GM18519 (cell line): ENCODE measurements at regions not wholly inside any gene's neighbourhood (a gene's known extent, or its start where the extent isn't known, plus 50 kb on each side); places are given as distances from the start of the nearest gene placed in this dataset.
"Not testable (repeated sequence)": the region's sequence is repeated elsewhere in the genome, so short reads cannot be mapped to it uniquely, and the experiment has no call there.

Source experiments
- ATAC-seq: cut with Tn5 transposase; IDR thresholded peaks from one replicate; pipeline ENCODE4 v1.9.1; 2021; ENCODE audit warnings: mild to moderate bottlenecking, moderate library complexity; ENCODE audit not compliant: unreplicated experiment, low FRiP score

- ATAC-seq: no peak
Observed at GRCh38 chr2:39839261-39839848, 60.3 kb upstream of the THUMPD2 start.

- ATAC-seq: no peak
Observed at GRCh38 chr2:39838589-39838988, 59.5 kb upstream of the THUMPD2 start.

- ATAC-seq: peak; percentile 98
Observed at GRCh38 chr2:39837856-39838453, 58.9 kb upstream of the THUMPD2 start.

GRCh38 chr2:39836638-39837037 is 57.6 kb upstream of the THUMPD2 start:
- ATAC-seq: no peak

GRCh38 chr2:39834426-39834825 is 55.4 kb upstream of the THUMPD2 start:
- ATAC-seq: no peak

GRCh38 chr2:39830610-39831009 is 51.6 kb upstream of the THUMPD2 start:
- not testable (repeated sequence) for ATAC-seq
